Vagina (tissue), 2 donors: ENCODE measurements at regions not wholly inside any gene's neighbourhood (a gene's known extent, or its start where the extent isn't known, plus 50 kb on each side); places are given as distances from the start of the nearest gene placed in this dataset.

Experiments
- DNase-seq, 2 donors: peaks; one replicate each; pipeline ENCODE4 v3.0.0-alpha.2; 2017; ENCODE audit errors: extremely low spot score in 2 of 2
- H3K27ac ChIP-seq: fragments of 200-600 bp; sonication (generic); one replicate; pipeline ENCODE4 v1.5.1; 2019
- H3K27me3 ChIP-seq: fragments of 200-600 bp; sonication (generic); one replicate; pipeline ENCODE4 v1.5.1; 2019
- H3K36me3 ChIP-seq, 2 donors: fragments of 200-600 bp; sonication (generic); one replicate each; pipeline ENCODE4 v1.5.1; 2017 to 2019
- H3K4me1 ChIP-seq: fragments of 200-600 bp; sonication (generic); one replicate; pipeline ENCODE4 v1.5.1; 2019
- H3K4me3 ChIP-seq, 2 donors: fragments of 200-600 bp; sonication (generic); 1 replicate in 1 of 2; 2 replicates in 1 of 2; pipeline ENCODE4 v1.5.1; 2016 to 2019
- H3K9me3 ChIP-seq: fragments of 200-600 bp; sonication (generic); one replicate; pipeline ENCODE4 v1.5.1; 2019
- CTCF ChIP-seq, 3 experiments: fragments of 450-650 bp in 2 of 3; fragments of 200-600 bp in 1 of 3; sonication (generic) in 1 of 3; IDR thresholded peaks; one replicate each; pipeline ENCODE4 v1.5.1; 2017 to 2019; ENCODE audit warnings: antibody characterized with exemption in 3 of 3, mild to moderate bottlenecking in 2 of 3, moderate library complexity in 2 of 3
- POLR2A ChIP-seq, 2 donors: fragments of 450-650 bp; IDR thresholded peaks; one replicate each; pipeline ENCODE4 v1.6.1; 2017; ENCODE audit warnings: antibody characterized with exemption in 2 of 2, mild to moderate bottlenecking in 2 of 2, moderate library complexity in 2 of 2
- POLR2AphosphoS5 ChIP-seq, 2 donors: sonication (generic); formaldehyde crosslinking; IDR thresholded peaks; one replicate each; pipeline ENCODE4 v1.9.0; 2017; ENCODE audit warnings: antibody characterized with exemption in 2 of 2, mild to moderate bottlenecking in 2 of 2, low read depth in 1 of 2; ENCODE audit not compliant: insufficient read depth in 1 of 2
- intact Hi-C: fragments of 100-400 bp; cut with DNase I; formaldehyde crosslinking; loops from one replicate; pipeline ENCODE4 v1.15.1; 2023

- intact Hi-C loops = no loop called here
- Histone ChIP-seq H3K4me3 (no peak overlapping the region), H3K27ac (no peak overlapping the region), H3K9me3 (no peaks in the 10 kb centered on the region), H3K4me1 (no peaks in the 10 kb centered on the region), H3K27me3 (no peaks in the 10 kb centered on the region), H3K36me3 (no peaks in the 10 kb centered on the region)
- DNase-seq = no peak
- TF ChIP-seq POLR2AphosphoS5 (IDR thresholded peaks at IDR 0.05; ENCODE audit: insufficient read depth in 1 of 2, low read depth in 1 of 2) (no peak), POLR2A (IDR thresholded peaks at IDR 0.05) (no peak), CTCF (IDR thresholded peaks at IDR 0.05) (no peak)
These were observed 113.3 kb downstream of the TTC8 start for GRCh38 chr14:88937706-88938105.

- intact Hi-C loops = no loop called here
- Histone ChIP-seq H3K36me3 (no peaks in the 10 kb centered on the region), H3K9me3 (no peaks in the 10 kb centered on the region), H3K27ac (no peak overlapping the region), H3K4me3 (no peak overlapping the region), H3K4me1 (no peaks in the 10 kb centered on the region), H3K27me3 (no peaks in the 10 kb centered on the region)
- TF ChIP-seq POLR2AphosphoS5 (IDR thresholded peaks at IDR 0.05; ENCODE audit: insufficient read depth in 1 of 2, low read depth in 1 of 2) (no peak), CTCF (IDR thresholded peaks at IDR 0.05) (no peak), POLR2A (IDR thresholded peaks at IDR 0.05) (no peak)
- no peak for DNase-seq
These were observed 116.2 kb downstream of the TTC8 start for GRCh38 chr14:88940671-88941070.

- H3K36me3 ChIP-seq = no peaks in the 10 kb centered on the region
- no peak overlapping the region for H3K27ac ChIP-seq
- H3K9me3 ChIP-seq = no peaks in the 10 kb centered on the region
- no peaks in the 10 kb centered on the region for H3K4me1 ChIP-seq
- H3K27me3 ChIP-seq = no peaks in the 10 kb centered on the region
- H3K4me3 ChIP-seq = no peak overlapping the region
- TF ChIP-seq POLR2AphosphoS5 (IDR thresholded peaks at IDR 0.05; ENCODE audit: insufficient read depth in 1 of 2, low read depth in 1 of 2) (no peak), POLR2A (IDR thresholded peaks at IDR 0.05) (no peak), CTCF (IDR thresholded peaks at IDR 0.05) (no peak)
- intact Hi-C loops = no loop called here
- no peak for DNase-seq
These were observed 117.0 kb downstream of the TTC8 start for GRCh38 chr14:88941414-88941813.

GRCh38 chr14:88947646-88948598 is 123.5 kb downstream of the TTC8 start:
- Histone ChIP-seq H3K36me3 (no peaks in the 10 kb centered on the region), H3K4me3 (no peak overlapping the region), H3K9me3 (no peaks in the 10 kb centered on the region), H3K27me3 (no peaks in the 10 kb centered on the region), H3K27ac (no peak overlapping the region), H3K4me1 (no peaks in the 10 kb centered on the region)
- intact Hi-C loops = no loop called here
- no peak for TF ChIP-seq CTCF (IDR thresholded peaks at IDR 0.05)
- TF ChIP-seq POLR2AphosphoS5 (IDR thresholded peaks at IDR 0.05; ENCODE audit: insufficient read depth in 1 of 2, low read depth in 1 of 2) = no peak
- TF ChIP-seq POLR2A (IDR thresholded peaks at IDR 0.05) = no peak
- no peak for DNase-seq

- Histone ChIP-seq H3K27ac (no peak overlapping the region), H3K9me3 (no peaks in the 10 kb centered on the region), H3K4me3 (no peak overlapping the region), H3K4me1 (no peaks in the 10 kb centered on the region), H3K27me3 (no peaks in the 10 kb centered on the region), H3K36me3 (no peaks in the 10 kb centered on the region)
- TF ChIP-seq CTCF (IDR thresholded peaks at IDR 0.05) = no peak
- TF ChIP-seq POLR2AphosphoS5 (IDR thresholded peaks at IDR 0.05; ENCODE audit: insufficient read depth in 1 of 2, low read depth in 1 of 2) = no peak
- no peak for TF ChIP-seq POLR2A (IDR thresholded peaks at IDR 0.05)
- intact Hi-C loops = no loop called here
- DNase-seq = no peak
These were observed 125.6 kb downstream of the TTC8 start for GRCh38 chr14:88950069-88950468.
